Dendritic cell treated with granulocyte-macrophage colony-stimulating factor and Interleukin-4, amounts not matched to agents 40 ng/mL and 50 ng/mL, for 4 days (primary cell): ENCODE measurements at regions not wholly inside any gene's neighbourhood (a gene's known extent, or its start where the extent isn't known, plus 50 kb on each side); places are given as distances from the start of the nearest gene placed in this dataset.

ENCODE experiments used
- H3K27ac Mint-ChIP-seq: one replicate; pipeline ENCODE4 v1.8.0; 2022; ENCODE audit warnings: mild to moderate bottlenecking, mixed read lengths
- H3K27me3 Mint-ChIP-seq: one replicate; pipeline ENCODE4 v1.8.0; 2022; ENCODE audit warnings: mild to moderate bottlenecking, mixed read lengths
- H3K36me3 Mint-ChIP-seq: one replicate; pipeline ENCODE4 v1.8.0; 2022; ENCODE audit warnings: low read depth, mixed read lengths
- H3K4me1 Mint-ChIP-seq: one replicate; pipeline ENCODE4 v1.8.0; 2022; ENCODE audit warnings: low read depth, mixed read lengths
- H3K4me3 Mint-ChIP-seq: one replicate; pipeline ENCODE4 v1.8.0; 2022; ENCODE audit warnings: mild to moderate bottlenecking, moderate library complexity, mixed read lengths
- H3K9me3 Mint-ChIP-seq: one replicate; pipeline ENCODE4 v1.8.0; 2022; ENCODE audit warnings: mixed read lengths
- intact Hi-C: fragments of 100-400 bp; cut with micrococcal nuclease; formaldehyde crosslinking; loops from one replicate; pipeline ENCODE4 v1.15.0; 2022

DNA sequence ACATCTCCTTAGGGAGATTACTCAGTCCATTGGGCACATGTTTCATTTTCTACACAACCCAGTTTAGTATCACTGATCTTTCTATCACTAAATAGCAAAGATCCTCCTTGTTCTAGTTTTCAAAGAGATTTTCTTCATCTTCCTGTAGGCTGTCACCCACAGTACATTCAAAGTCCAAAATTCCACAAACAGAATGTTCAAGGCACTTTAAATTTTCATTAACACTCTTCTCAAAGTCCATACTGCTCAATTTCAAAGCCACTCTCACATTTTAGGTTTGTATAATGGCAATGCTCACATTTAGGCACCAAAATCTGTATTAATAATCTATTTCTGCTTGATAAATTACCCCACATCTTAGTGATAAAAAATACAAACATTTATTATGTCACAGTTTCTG lies 152.8 kb downstream of the FSIP2 start:
- no peaks in the 10 kb centered on the region for H3K36me3 Mint-ChIP-seq
- intact Hi-C loops: no loop called here
- no peak overlapping the region for H3K4me3 Mint-ChIP-seq
- H3K9me3 Mint-ChIP-seq: peaks cover 3% of the 10 kb centered on the region
- no peaks in the 10 kb centered on the region for H3K27me3 Mint-ChIP-seq
- H3K27ac Mint-ChIP-seq: no peak overlapping the region
- no peaks in the 10 kb centered on the region for H3K4me1 Mint-ChIP-seq

GRCh38 chr2:185891804-185892411 lies 153.3 kb downstream of the FSIP2 start:
- no peaks in the 10 kb centered on the region for H3K36me3 Mint-ChIP-seq
- H3K9me3 Mint-ChIP-seq: peaks cover 9% of the 10 kb centered on the region
- H3K27ac Mint-ChIP-seq: no peak overlapping the region
- no peaks in the 10 kb centered on the region for H3K27me3 Mint-ChIP-seq
- no peaks in the 10 kb centered on the region for H3K4me1 Mint-ChIP-seq
- intact Hi-C loops: no loop called here
- no peak overlapping the region for H3K4me3 Mint-ChIP-seq

GRCh38 chr2:185892484-185892883 lies 153.9 kb downstream of the FSIP2 start:
- peaks cover 9% of the 10 kb centered on the region for H3K9me3 Mint-ChIP-seq
- H3K27ac Mint-ChIP-seq: no peak overlapping the region
- intact Hi-C loops: no loop called here
- no peak overlapping the region for H3K4me3 Mint-ChIP-seq
- H3K36me3 Mint-ChIP-seq: no peaks in the 10 kb centered on the region
- H3K4me1 Mint-ChIP-seq: no peaks in the 10 kb centered on the region
- no peaks in the 10 kb centered on the region for H3K27me3 Mint-ChIP-seq

- no peaks in the 10 kb centered on the region for H3K27me3 Mint-ChIP-seq
Observed at GRCh38 chr2:185894223-185894622, 155.6 kb downstream of the FSIP2 start.

GRCh38 chr2:185895828-185896693 lies 157.5 kb downstream of the FSIP2 start:
- peaks cover 9% of the 10 kb centered on the region for H3K9me3 Mint-ChIP-seq

More at GRCh38 chr2:185894223-185894622, 155.6 kb downstream of the FSIP2 start:
- intact Hi-C loops: no loop called here
- no peak overlapping the region for H3K4me3 Mint-ChIP-seq
- no peaks in the 10 kb centered on the region for H3K4me1 Mint-ChIP-seq
- H3K36me3 Mint-ChIP-seq: no peaks in the 10 kb centered on the region
- no peak overlapping the region for H3K27ac Mint-ChIP-seq
- peaks cover 9% of the 10 kb centered on the region for H3K9me3 Mint-ChIP-seq

GRCh38 chr2:185899366-185899765 lies 160.8 kb downstream of the FSIP2 start:
- Mint-ChIP-seq H3K4me3 (no peak overlapping the region), H3K27me3 (no peaks in the 10 kb centered on the region), H3K4me1 (no peaks in the 10 kb centered on the region), H3K9me3 (peaks cover 9% of the 10 kb centered on the region), H3K27ac (no peak overlapping the region), H3K36me3 (no peaks in the 10 kb centered on the region)
- intact Hi-C loops: no loop called here

More at GRCh38 chr2:185895828-185896693, 157.5 kb downstream of the FSIP2 start:
- Mint-ChIP-seq H3K27me3 (no peaks in the 10 kb centered on the region), H3K4me3 (no peak overlapping the region), H3K36me3 (no peaks in the 10 kb centered on the region), H3K27ac (no peak overlapping the region), H3K4me1 (no peaks in the 10 kb centered on the region)
- intact Hi-C loops: no loop called here

DNA sequence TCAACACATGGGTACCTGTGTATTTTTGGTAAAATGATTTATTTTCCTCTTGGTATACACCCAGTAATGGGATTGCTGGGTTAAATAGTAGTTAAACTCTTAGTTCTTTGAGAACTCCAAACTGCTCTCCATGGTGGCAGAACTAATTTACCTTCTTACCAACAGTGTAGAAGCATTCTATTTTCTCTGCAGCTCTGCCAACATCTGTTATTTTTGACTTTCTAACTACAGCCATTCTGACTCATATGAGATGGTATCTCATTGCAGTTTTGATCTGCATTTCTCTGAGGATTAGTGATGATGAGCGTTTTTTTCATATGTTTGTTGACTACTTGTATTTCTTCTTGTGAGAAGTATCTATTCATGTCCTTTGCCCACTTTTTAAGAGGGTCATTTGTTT lies 180.6 kb downstream of the FSIP2 start:
- H3K27ac Mint-ChIP-seq: no peak overlapping the region
- H3K27me3 Mint-ChIP-seq: no peaks in the 10 kb centered on the region
- H3K9me3 Mint-ChIP-seq: peaks cover 7% of the 10 kb centered on the region
- no peaks in the 10 kb centered on the region for H3K4me1 Mint-ChIP-seq
- H3K4me3 Mint-ChIP-seq: no peak overlapping the region
- H3K36me3 Mint-ChIP-seq: no peaks in the 10 kb centered on the region
- intact Hi-C loops: no loop called here

DNA sequence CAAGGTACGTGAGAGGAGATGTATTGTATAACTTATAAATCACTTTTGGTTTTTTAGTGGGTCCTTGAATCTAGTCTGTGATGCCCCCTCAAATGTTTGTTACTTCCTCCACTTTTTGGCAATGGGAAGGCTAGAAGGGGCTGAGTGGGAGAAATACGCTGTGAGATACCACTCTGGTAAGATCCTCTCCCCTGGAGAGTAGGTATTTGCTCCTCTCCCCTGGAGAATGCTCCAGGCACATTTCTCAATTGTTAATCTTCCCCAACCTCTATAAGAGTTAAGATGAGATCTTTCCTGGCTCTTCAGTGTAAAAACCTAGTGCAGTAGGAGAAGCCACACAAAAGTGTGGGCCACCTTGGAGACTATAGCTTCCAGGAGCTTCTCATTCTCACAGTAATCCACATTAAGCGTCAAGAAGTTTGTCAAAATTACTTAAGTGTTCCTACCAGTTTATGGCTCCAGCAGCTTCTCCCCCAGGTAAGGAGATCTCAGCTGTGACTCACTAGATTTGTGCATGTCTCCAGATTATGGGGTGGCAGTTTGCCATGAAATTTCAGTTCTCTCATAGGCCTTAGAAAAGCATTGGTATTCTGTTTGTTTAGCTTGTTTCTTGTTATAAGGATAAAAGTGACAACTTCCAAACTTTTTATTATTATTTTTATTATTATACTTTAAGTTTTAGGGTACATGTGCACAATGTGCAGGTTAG lies 182.6 kb downstream of the FSIP2 start:
- H3K27ac Mint-ChIP-seq: no peak overlapping the region
- H3K4me1 Mint-ChIP-seq: no peaks in the 10 kb centered on the region
- H3K27me3 Mint-ChIP-seq: no peaks in the 10 kb centered on the region
- intact Hi-C loops: no loop called here
- H3K4me3 Mint-ChIP-seq: no peak overlapping the region
- no peaks in the 10 kb centered on the region for H3K9me3 Mint-ChIP-seq
- no peaks in the 10 kb centered on the region for H3K36me3 Mint-ChIP-seq

DNA sequence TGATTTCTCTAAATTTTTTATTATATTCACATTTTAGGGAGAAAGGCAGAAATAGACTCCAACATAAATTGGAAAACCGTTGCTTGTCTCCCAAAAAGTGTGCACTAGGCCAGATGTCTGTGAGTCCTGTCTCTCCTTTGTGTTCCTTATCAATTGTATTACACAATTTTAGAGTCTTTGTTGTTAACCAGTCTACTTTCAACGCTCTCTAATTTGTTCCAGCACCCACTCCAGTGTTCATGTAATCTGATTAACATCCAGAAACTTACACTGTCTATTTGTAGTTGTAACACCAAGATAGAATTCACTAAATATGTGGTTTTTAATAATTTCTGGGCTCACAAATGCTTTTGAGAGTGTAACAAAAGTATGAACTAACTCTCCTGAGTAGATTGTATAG lies 195.6 kb downstream of the FSIP2 start:
- peaks cover 9% of the 10 kb centered on the region for H3K9me3 Mint-ChIP-seq
- H3K27ac Mint-ChIP-seq: no peak overlapping the region
- H3K27me3 Mint-ChIP-seq: no peaks in the 10 kb centered on the region
- no peak overlapping the region for H3K4me3 Mint-ChIP-seq
- H3K4me1 Mint-ChIP-seq: no peaks in the 10 kb centered on the region
- H3K36me3 Mint-ChIP-seq: no peaks in the 10 kb centered on the region
- intact Hi-C loops: no loop called here

- Mint-ChIP-seq H3K36me3 (no peaks in the 10 kb centered on the region), H3K4me1 (no peaks in the 10 kb centered on the region), H3K9me3 (peaks cover 39% of the 10 kb centered on the region), H3K27ac (no peak overlapping the region), H3K27me3 (no peaks in the 10 kb centered on the region), H3K4me3 (no peak overlapping the region)
- intact Hi-C loops: no loop called here
Observed at GRCh38 chr2:185939858-185940257, 201.3 kb downstream of the FSIP2 start.

- intact Hi-C loops: no loop called here
- no peaks in the 10 kb centered on the region for H3K36me3 Mint-ChIP-seq
- H3K9me3 Mint-ChIP-seq: peaks cover 33% of the 10 kb centered on the region
- H3K27me3 Mint-ChIP-seq: no peaks in the 10 kb centered on the region
- H3K27ac Mint-ChIP-seq: no peak overlapping the region
- no peak overlapping the region for H3K4me3 Mint-ChIP-seq
- no peaks in the 10 kb centered on the region for H3K4me1 Mint-ChIP-seq
Observed at GRCh38 chr2:185942855-185943254, 204.3 kb downstream of the FSIP2 start.

GRCh38 chr2:185947722-185948121 lies 209.1 kb downstream of the FSIP2 start:
- Mint-ChIP-seq H3K4me3 (no peak overlapping the region), H3K27me3 (no peaks in the 10 kb centered on the region), H3K36me3 (no peaks in the 10 kb centered on the region), H3K4me1 (no peaks in the 10 kb centered on the region), H3K27ac (no peak overlapping the region), H3K9me3 (peaks cover 15% of the 10 kb centered on the region)
- intact Hi-C loops: no loop called here

- Mint-ChIP-seq H3K27me3 (no peaks in the 10 kb centered on the region), H3K27ac (no peak overlapping the region), H3K4me1 (no peaks in the 10 kb centered on the region), H3K36me3 (no peaks in the 10 kb centered on the region), H3K9me3 (no peaks in the 10 kb centered on the region), H3K4me3 (no peak overlapping the region)
- intact Hi-C loops: no loop called here
Observed at GRCh38 chr2:185952100-185952499, 213.5 kb downstream of the FSIP2 start.

DNA sequence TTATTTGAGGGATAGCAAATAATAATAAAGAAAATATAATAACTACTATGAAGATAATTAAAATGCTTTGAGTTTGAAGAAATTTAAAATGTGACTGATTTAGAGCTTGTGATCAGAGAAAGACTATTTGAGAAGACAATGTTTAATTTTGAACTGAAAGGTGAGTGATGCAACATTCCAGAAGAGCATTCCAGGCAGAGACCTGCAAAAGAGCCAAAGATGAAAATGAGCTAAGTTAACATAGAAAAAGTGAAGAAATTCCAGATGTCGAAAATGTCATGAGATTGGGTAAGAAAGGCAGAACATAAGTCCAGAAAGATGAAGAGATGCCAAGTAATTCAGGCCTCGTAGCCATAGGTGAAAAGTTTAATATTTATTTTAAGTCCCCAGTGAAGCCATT lies 215.8 kb downstream of the FSIP2 start:
- no peak overlapping the region for H3K27ac Mint-ChIP-seq

More for the DNA sequence above, 215.8 kb downstream of the FSIP2 start:
- H3K9me3 Mint-ChIP-seq: peaks cover 10% of the 10 kb centered on the region
- no peaks in the 10 kb centered on the region for H3K4me1 Mint-ChIP-seq
- H3K36me3 Mint-ChIP-seq: no peaks in the 10 kb centered on the region
- H3K27me3 Mint-ChIP-seq: no peaks in the 10 kb centered on the region
- intact Hi-C loops: no loop called here
- H3K4me3 Mint-ChIP-seq: no peak overlapping the region
